GM23338 (cell line): ENCODE measurements at regions not wholly inside any gene's neighbourhood (a gene's known extent, or its start where the extent isn't known, plus 50 kb on each side); places are given as distances from the start of the nearest gene placed in this dataset.

Experiments
- ATAC-seq: fragments of 200-7000 bp; cut with Tn5 transposase; 3 replicates; pipeline ENCODE4 v1.9.1; 2020
- DNase-seq: peaks from one replicate; pipeline ENCODE4 v3.0.0-alpha.2; 2015; ENCODE audit warnings: low spot score
- H2AFZ ChIP-seq: fragments of 200-600 bp; sonication (generic); 2 replicates; pipeline ENCODE4 v1.8.0; 2016; ENCODE audit warnings: antibody characterized with exemption, mild to moderate bottlenecking, moderate library complexity
- H3F3A ChIP-seq: fragments of 200-600 bp; sonication (generic); replicated peaks from 2 replicates; pipeline ENCODE4 v1.8.0; 2017; ENCODE audit warnings: antibody characterized with exemption, mixed run types, low read depth
- H3K27ac ChIP-seq: fragments of 200-600 bp; sonication (generic); 2 replicates; pipeline ENCODE4 v1.6.1; 2016; ENCODE audit warnings: low read depth
- H3K27me3 ChIP-seq: fragments of 200-600 bp; sonication (generic); 2 replicates; pipeline ENCODE4 v1.8.0; 2016; ENCODE audit warnings: mild to moderate bottlenecking, mixed run types, moderate library complexity; ENCODE audit not compliant: insufficient read depth
- H3K36me3 ChIP-seq: fragments of 200-600 bp; sonication (generic); 2 replicates; pipeline ENCODE4 v1.8.0; 2016; ENCODE audit warnings: mild to moderate bottlenecking; ENCODE audit not compliant: insufficient read depth
- H3K4me1 ChIP-seq: fragments of 200-600 bp; sonication (generic); 2 replicates; pipeline ENCODE4 v1.8.0; 2016; ENCODE audit warnings: mild to moderate bottlenecking, moderate library complexity; ENCODE audit not compliant: insufficient read depth
- H3K4me2 ChIP-seq: fragments of 200-600 bp; sonication (generic); 2 replicates; pipeline ENCODE4 v1.7.1; 2017; ENCODE audit warnings: mixed run types
- H3K4me3 ChIP-seq: fragments of 200-600 bp; sonication (generic); 2 replicates; pipeline ENCODE4 v1.6.1; 2016; ENCODE audit warnings: mixed run types
- H3K79me2 ChIP-seq: fragments of 200-600 bp; sonication (generic); replicated peaks from 2 replicates; pipeline ENCODE4 v1.8.0; 2017; ENCODE audit warnings: mild to moderate bottlenecking; ENCODE audit not compliant: insufficient read depth
- H3K9me2 ChIP-seq: fragments of 200-600 bp; sonication (generic); 2 replicates; pipeline ENCODE4 v1.8.0; 2017; ENCODE audit not compliant: insufficient read depth
- H4K20me1 ChIP-seq: fragments of 200-600 bp; sonication (generic); replicated peaks from 2 replicates; pipeline ENCODE4 v1.8.0; 2017; ENCODE audit warnings: mild to moderate bottlenecking; ENCODE audit not compliant: insufficient read depth
- H3K27ac Mint-ChIP-seq: 2 replicates; pipeline ENCODE4 v1.8.0; 2020; ENCODE audit warnings: inconsistent platforms, mild to moderate bottlenecking, moderate library complexity, mixed read lengths
- H3K27me3 Mint-ChIP-seq: 3 replicates; pipeline ENCODE4 v1.8.0; 2022; ENCODE audit warnings: low read depth, mild to moderate bottlenecking, moderate library complexity, mixed read lengths, inconsistent platforms; ENCODE audit not compliant: insufficient read depth, poor library complexity
- H3K36me3 Mint-ChIP-seq: 3 replicates; pipeline ENCODE4 v1.8.0; 2021; ENCODE audit warnings: low read depth, mild to moderate bottlenecking, inconsistent platforms, moderate library complexity, mixed read lengths
- H3K4me1 Mint-ChIP-seq: 3 replicates; pipeline ENCODE4 v1.8.0; 2020; ENCODE audit warnings: mild to moderate bottlenecking, inconsistent platforms, mixed read lengths
- H3K4me3 Mint-ChIP-seq: 3 replicates; pipeline ENCODE4 v1.8.0; 2021; ENCODE audit warnings: moderate library complexity, mild to moderate bottlenecking, inconsistent platforms, mixed read lengths
- H3K9me3 Mint-ChIP-seq: 3 replicates; pipeline ENCODE4 v1.8.0; 2020; ENCODE audit warnings: moderate library complexity, mild to moderate bottlenecking, inconsistent platforms, mixed read lengths
- CREB1 ChIP-seq: fragments of 250-450 bp; sonication (Bioruptor Pico); IDR thresholded peaks from 2 replicates; pipeline ENCODE4 v1.5.0; 2020; ENCODE audit warnings: low read depth, mild to moderate bottlenecking, moderate library complexity
- CTCF ChIP-seq, 2 experiments: fragments of 200-600 bp in 1 of 2; sonication (generic) in 1 of 2; conservative IDR thresholded peaks; 2 replicates each; pipeline versions ENCODE4 v1.5.1 to v1.6.1; 2016 to 2017; ENCODE audit warnings: antibody characterized with exemption in 2 of 2, low read depth in 2 of 2, mild to moderate bottlenecking in 2 of 2, moderate library complexity in 1 of 2
- ETS1 ChIP-seq: IDR thresholded peaks from 2 replicates; pipeline ENCODE4 v1.6.1; 2016; ENCODE audit warnings: antibody characterized with exemption
- EZH2phosphoT487 ChIP-seq: fragments of 200-600 bp; sonication (generic); IDR thresholded peaks from one replicate; pipeline ENCODE4 v1.8.1; 2018; ENCODE audit warnings: antibody characterized with exemption; ENCODE audit not compliant: unreplicated experiment
- JUNB ChIP-seq: IDR thresholded peaks from one replicate; pipeline ENCODE4 v1.6.1; 2016; ENCODE audit warnings: antibody characterized with exemption; ENCODE audit not compliant: unreplicated experiment
- NANOG ChIP-seq: IDR thresholded peaks from 2 replicates; pipeline ENCODE4 v1.6.1; 2016; ENCODE audit warnings: antibody characterized with exemption, borderline replicate concordance
- POLR2AphosphoS5 ChIP-seq: IDR thresholded peaks from 2 replicates; pipeline ENCODE4 v1.6.1; 2016; ENCODE audit warnings: antibody characterized with exemption, low read depth
- STAT1 ChIP-seq: IDR thresholded peaks from one replicate; pipeline ENCODE4 v1.6.1; 2016; ENCODE audit warnings: antibody characterized with exemption; ENCODE audit not compliant: unreplicated experiment
- ZNF331 ChIP-seq: fragments of 250-450 bp; sonication (Bioruptor Pico); IDR thresholded peaks from 2 replicates; pipeline ENCODE4 v1.5.0; 2020; ENCODE audit warnings: low read depth, mild to moderate bottlenecking, moderate library complexity
- ZNF462 ChIP-seq: fragments of 250-450 bp; sonication (Bioruptor Pico); IDR thresholded peaks from 2 replicates; pipeline ENCODE4 v1.5.0; 2020; ENCODE audit warnings: mild to moderate bottlenecking, moderate library complexity

GRCh38 chr10:3584926-3585784, 199.9 kb downstream of the KLF6 start:
- Histone ChIP-seq H3K4me3 (no peak overlapping the region), H3K4me1 (no peaks in the 10 kb centered on the region), H4K20me1 (no peaks in the 10 kb centered on the region), H3K27ac (no peak overlapping the region), H3K36me3 (no peaks in the 10 kb centered on the region), H2AFZ (no peak overlapping the region), H3K9me2 (0 out of 2 replicates have a peak, but pooled peaks cover 3% of the 10 kb centered on the region), H3K27me3 (no peaks in the 10 kb centered on the region), H3K79me2 (no peaks in the 10 kb centered on the region), H3F3A (no peaks in the 10 kb centered on the region), H3K4me2 (no peak overlapping the region)
- Mint-ChIP-seq H3K4me1 (no peaks in the 10 kb centered on the region; the same call in 2 of the 3 replicates), H3K4me3 (no peak overlapping the region; the same call in 2 of the 3 replicates), H3K36me3 (no peaks in the 10 kb centered on the region), H3K27ac (0 out of 2 replicates have a peak overlapping the region, but pooled peaks have one; percentile 70), H3K27me3 (peaks cover 2% of the 10 kb centered on the region), H3K9me3 (no peaks in the 10 kb centered on the region)
- ATAC-seq = no peak
- TF ChIP-seq ZNF331 = no peak
- TF ChIP-seq STAT1 = no peak
- TF ChIP-seq CTCF (conservative IDR thresholded peaks at IDR 0.05; ENCODE audit: low read depth in 2 of 2) = no peak
- no peak for TF ChIP-seq POLR2AphosphoS5
- TF ChIP-seq ETS1 = no peak
- no peak for TF ChIP-seq CREB1
- no peak for DNase-seq

- Mint-ChIP-seq H3K27me3 (peaks cover 2% of the 10 kb centered on the region), H3K4me1 (peaks cover 18% of the 10 kb centered on the region), H3K4me3 (no peak overlapping the region), H3K27ac (no peak overlapping the region), H3K36me3 (no peaks in the 10 kb centered on the region), H3K9me3 (no peaks in the 10 kb centered on the region)
- no peaks in the 10 kb centered on the region for H3K27me3 ChIP-seq
- peaks cover 5% of the 10 kb centered on the region; the same call in 1 of the 2 replicates for H3K4me1 ChIP-seq
- no peaks in the 10 kb centered on the region for H3K79me2 ChIP-seq
- no peaks in the 10 kb centered on the region for H3K9me2 ChIP-seq
- H3K4me3 ChIP-seq = no peak overlapping the region
- H3K36me3 ChIP-seq = no peaks in the 10 kb centered on the region
- ATAC-seq = no peak
- no peak for DNase-seq
- H2AFZ ChIP-seq = 0 out of 2 replicates have a peak overlapping the region, but pooled peaks have one; percentile 10
- H4K20me1 ChIP-seq = no peaks in the 10 kb centered on the region
- H3K27ac ChIP-seq = no peak overlapping the region
- no peak overlapping the region for H3K4me2 ChIP-seq
- no peaks in the 10 kb centered on the region for H3F3A ChIP-seq
- TF ChIP-seq EZH2phosphoT487 (no peak), JUNB (no peak), ZNF462 (no peak), NANOG (no peak), CREB1 (no peak)
Observed at GRCh38 chr10:3580565-3580964, 204.4 kb downstream of the KLF6 start.
